LNCAP (cell line): ENCODE measurements at regions not wholly inside any gene's neighbourhood (a gene's known extent, or its start where the extent isn't known, plus 50 kb on each side); places are given as distances from the start of the nearest gene placed in this dataset.

ENCODE experiments used
- CTCF ChIP-seq: fragments of 450-650 bp; IDR thresholded peaks from 2 replicates; pipeline ENCODE4 v1.5.1; 2017; ENCODE audit warnings: mild to moderate bottlenecking

- no peak for TF ChIP-seq CTCF
Observed at GRCh38 chr2:237232166-237232565, 146.5 kb downstream of the COPS8 start.

GRCh38 chr2:237234268-237234667 is 148.6 kb downstream of the COPS8 start:
- TF ChIP-seq CTCF: no peak

GRCh38 chr2:237235383-237236095 is 149.8 kb downstream of the COPS8 start:
- no peak for TF ChIP-seq CTCF

GRCh38 chr2:237236188-237236587 is 150.5 kb downstream of the COPS8 start:
- no peak for TF ChIP-seq CTCF

GRCh38 chr2:237238249-237238648 is 152.6 kb downstream of the COPS8 start:
- TF ChIP-seq CTCF: no peak

- TF ChIP-seq CTCF: no peak
Observed at GRCh38 chr2:237240252-237240651, 154.6 kb downstream of the COPS8 start.

- no peak for TF ChIP-seq CTCF
Observed at GRCh38 chr2:237242091-237242536, 156.4 kb downstream of the COPS8 start.

GRCh38 chr2:237243487-237243886 is 157.8 kb downstream of the COPS8 start:
- no peak for TF ChIP-seq CTCF
